SU-DHL-6 (cell line): ENCODE measurements at regions not wholly inside any gene's neighbourhood (a gene's known extent, or its start where the extent isn't known, plus 50 kb on each side); places are given as distances from the start of the nearest gene placed in this dataset.

Experiments used
- EZH2phosphoT487 ChIP-seq: fragments of 200-600 bp; sonication (generic), shearing (Covaris generic); conservative IDR thresholded peaks from 2 replicates; pipeline ENCODE4 v1.6.1; 2018; ENCODE audit warnings: mild to moderate bottlenecking, antibody characterized with exemption, low read length, moderate library complexity, mixed read lengths
- TF ChIP-seq, protein P1 (sequence below): fragments of 200-600 bp; sonication (generic); IDR thresholded peaks from one replicate; pipeline ENCODE4 v1.5.1; 2017; ENCODE audit warnings: antibody characterized with exemption, mild to moderate bottlenecking, low read length, moderate library complexity; ENCODE audit not compliant: insufficient read depth, poor library complexity, severe bottlenecking

DNA sequence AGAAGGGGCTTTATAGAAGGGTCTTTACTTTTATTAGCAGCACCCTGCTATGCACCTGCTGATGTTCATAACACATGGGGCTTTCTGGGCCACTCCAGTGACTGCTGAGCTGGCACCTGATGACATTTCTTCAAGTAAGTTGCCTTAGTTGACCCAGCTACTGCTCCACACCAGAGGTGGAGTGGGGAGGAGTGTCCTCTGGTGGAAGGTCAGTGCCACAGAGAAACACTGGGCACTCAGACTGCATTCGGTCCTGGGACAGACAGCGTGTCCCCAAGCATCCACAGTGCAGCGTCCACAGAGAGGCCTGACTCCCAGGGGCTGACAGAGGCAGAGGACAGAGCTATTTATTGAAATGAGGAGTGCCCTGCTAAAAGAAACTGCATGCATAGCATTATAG lies 74.9 kb upstream of the NSMCE3 start:
- TF ChIP-seq, protein P1, sequence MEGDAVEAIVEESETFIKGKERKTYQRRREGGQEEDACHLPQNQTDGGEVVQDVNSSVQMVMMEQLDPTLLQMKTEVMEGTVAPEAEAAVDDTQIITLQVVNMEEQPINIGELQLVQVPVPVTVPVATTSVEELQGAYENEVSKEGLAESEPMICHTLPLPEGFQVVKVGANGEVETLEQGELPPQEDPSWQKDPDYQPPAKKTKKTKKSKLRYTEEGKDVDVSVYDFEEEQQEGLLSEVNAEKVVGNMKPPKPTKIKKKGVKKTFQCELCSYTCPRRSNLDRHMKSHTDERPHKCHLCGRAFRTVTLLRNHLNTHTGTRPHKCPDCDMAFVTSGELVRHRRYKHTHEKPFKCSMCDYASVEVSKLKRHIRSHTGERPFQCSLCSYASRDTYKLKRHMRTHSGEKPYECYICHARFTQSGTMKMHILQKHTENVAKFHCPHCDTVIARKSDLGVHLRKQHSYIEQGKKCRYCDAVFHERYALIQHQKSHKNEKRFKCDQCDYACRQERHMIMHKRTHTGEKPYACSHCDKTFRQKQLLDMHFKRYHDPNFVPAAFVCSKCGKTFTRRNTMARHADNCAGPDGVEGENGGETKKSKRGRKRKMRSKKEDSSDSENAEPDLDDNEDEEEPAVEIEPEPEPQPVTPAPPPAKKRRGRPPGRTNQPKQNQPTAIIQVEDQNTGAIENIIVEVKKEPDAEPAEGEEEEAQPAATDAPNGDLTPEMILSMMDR, result no peak
- no peak for TF ChIP-seq EZH2phosphoT487
